ENCODE measurements at regions not wholly inside any gene's neighbourhood (a gene's known extent, or its start where the extent isn't known, plus 50 kb on each side); places are given as distances from the start of the nearest gene placed in this dataset.

DNA sequence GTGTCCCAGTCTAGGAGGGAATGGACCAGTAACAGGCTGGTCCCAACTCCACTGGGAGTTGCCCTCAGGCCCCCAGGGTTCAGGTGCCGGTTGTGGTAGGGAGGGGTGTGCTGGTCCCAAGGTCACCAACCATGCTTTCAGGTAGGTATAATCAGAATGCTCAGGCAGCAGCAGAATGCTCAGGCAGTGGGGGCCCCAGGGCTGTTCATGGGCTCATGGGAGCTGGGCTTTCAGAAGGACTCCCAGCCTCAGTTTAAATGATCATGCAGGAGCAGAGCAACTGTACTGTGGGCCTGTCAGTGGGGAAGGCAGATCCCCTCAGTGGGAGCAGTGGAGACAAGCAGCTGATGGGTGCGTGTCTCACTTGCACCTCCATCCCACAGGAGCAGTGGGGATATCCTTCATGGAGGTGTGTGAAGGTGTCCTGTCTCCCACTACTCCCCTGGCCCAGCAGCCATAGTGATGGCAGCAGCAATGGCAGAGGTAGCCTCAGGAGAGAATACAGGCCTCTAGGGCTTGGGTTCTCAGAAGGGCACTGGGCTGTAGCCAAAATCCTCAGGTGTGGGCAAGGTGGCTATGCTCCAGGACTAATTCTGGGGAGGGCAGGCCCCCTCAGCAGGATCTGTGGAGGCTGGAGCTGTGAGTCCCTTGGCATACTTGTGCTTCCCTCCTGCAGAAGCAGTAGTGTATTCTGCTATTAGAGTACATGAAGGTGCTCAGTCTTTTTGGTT lies 917.3 kb upstream of the B3GALT2 start:
- no peak for FAIRE-seq
- intact Hi-C loops (cut with DNase I), result no loop called here
- H3K9me3 ChIP-seq (ENCODE audit: control insufficient read depth in 2 of 3, insufficient read depth in 1 of 3, low read length in 3 of 3), result no peaks in the 10 kb centered on the region
- no peaks in the 10 kb centered on the region for H3K36me3 ChIP-seq (ENCODE audit: control insufficient read depth in 2 of 3, insufficient read depth in 3 of 3, low read length in 3 of 3)
- no peaks in the 10 kb centered on the region for H3K27me3 ChIP-seq (ENCODE audit: control insufficient read depth, insufficient read depth, low read length)
- no peak overlapping the region for H3K27ac ChIP-seq (ENCODE audit: low read depth in 2 of 2, low read length in 2 of 2)
- H3K9ac ChIP-seq (ENCODE audit: low read length in 3 of 3), result no peak overlapping the region
- peak in 1 of 5 donors; percentile 21 for DNase-seq
- no peak overlapping the region for H3K4me3 ChIP-seq (ENCODE audit: low read length in 3 of 3)
- no peaks in the 10 kb centered on the region for H3K4me1 ChIP-seq (ENCODE audit: control insufficient read depth in 2 of 3, insufficient read depth in 2 of 3, low read depth in 1 of 3, low read length in 3 of 3)
- TF ChIP-seq, protein P1, sequence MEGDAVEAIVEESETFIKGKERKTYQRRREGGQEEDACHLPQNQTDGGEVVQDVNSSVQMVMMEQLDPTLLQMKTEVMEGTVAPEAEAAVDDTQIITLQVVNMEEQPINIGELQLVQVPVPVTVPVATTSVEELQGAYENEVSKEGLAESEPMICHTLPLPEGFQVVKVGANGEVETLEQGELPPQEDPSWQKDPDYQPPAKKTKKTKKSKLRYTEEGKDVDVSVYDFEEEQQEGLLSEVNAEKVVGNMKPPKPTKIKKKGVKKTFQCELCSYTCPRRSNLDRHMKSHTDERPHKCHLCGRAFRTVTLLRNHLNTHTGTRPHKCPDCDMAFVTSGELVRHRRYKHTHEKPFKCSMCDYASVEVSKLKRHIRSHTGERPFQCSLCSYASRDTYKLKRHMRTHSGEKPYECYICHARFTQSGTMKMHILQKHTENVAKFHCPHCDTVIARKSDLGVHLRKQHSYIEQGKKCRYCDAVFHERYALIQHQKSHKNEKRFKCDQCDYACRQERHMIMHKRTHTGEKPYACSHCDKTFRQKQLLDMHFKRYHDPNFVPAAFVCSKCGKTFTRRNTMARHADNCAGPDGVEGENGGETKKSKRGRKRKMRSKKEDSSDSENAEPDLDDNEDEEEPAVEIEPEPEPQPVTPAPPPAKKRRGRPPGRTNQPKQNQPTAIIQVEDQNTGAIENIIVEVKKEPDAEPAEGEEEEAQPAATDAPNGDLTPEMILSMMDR (IDR thresholded peaks at IDR 0.05; ENCODE audit: borderline replicate concordance, extremely low read depth, insufficient read depth), result no peak

- FAIRE-seq (no peak), DNase-seq (no peak)
- no peak overlapping the region for H3K4me3 ChIP-seq (ENCODE audit: low read length in 3 of 3)
- TF ChIP-seq, protein P1 (IDR thresholded peaks at IDR 0.05; ENCODE audit: borderline replicate concordance, extremely low read depth, insufficient read depth), result no peak
- H3K4me1 ChIP-seq (ENCODE audit: control insufficient read depth in 2 of 3, insufficient read depth in 2 of 3, low read depth in 1 of 3, low read length in 3 of 3), result no peaks in the 10 kb centered on the region
- no peak overlapping the region for H3K27ac ChIP-seq (ENCODE audit: low read depth in 2 of 2, low read length in 2 of 2)
- no peak overlapping the region for H3K9ac ChIP-seq (ENCODE audit: low read length in 3 of 3)
- intact Hi-C loops (cut with DNase I), result no loop called here
- no peaks in the 10 kb centered on the region for H3K36me3 ChIP-seq (ENCODE audit: control insufficient read depth in 2 of 3, insufficient read depth in 3 of 3, low read length in 3 of 3)
- H3K27me3 ChIP-seq (ENCODE audit: control insufficient read depth, insufficient read depth, low read length), result no peaks in the 10 kb centered on the region
- H3K9me3 ChIP-seq (ENCODE audit: control insufficient read depth in 2 of 3, insufficient read depth in 1 of 3, low read length in 3 of 3), result no peaks in the 10 kb centered on the region
Observed at GRCh38 chr1:194103101-194103500, 916.7 kb upstream of the B3GALT2 start.

DNA sequence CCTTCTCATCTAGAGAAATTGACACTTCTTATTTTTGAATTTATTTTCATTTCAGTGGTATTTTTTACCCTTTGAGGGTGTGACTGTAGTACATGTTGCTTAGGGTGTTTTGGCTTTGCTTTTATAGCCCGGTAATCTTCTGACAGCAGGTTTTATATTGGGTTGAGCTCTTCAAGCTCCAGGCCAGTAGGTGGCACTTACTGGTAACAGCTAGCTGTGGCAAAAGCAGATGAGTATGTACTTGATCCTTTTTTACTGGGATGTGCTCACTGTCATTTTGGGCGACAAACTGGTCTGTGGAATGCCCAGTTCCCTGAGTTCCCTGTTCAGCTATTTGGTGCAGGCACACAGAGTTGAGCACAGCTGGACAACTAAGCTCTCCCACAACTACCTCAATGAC lies 916.2 kb upstream of the B3GALT2 start:
- no peak for FAIRE-seq
- no peaks in the 10 kb centered on the region for H3K36me3 ChIP-seq (ENCODE audit: control insufficient read depth in 2 of 3, insufficient read depth in 3 of 3, low read length in 3 of 3)
- no peaks in the 10 kb centered on the region for H3K4me1 ChIP-seq (ENCODE audit: control insufficient read depth in 2 of 3, insufficient read depth in 2 of 3, low read depth in 1 of 3, low read length in 3 of 3)
- no peak overlapping the region for H3K9ac ChIP-seq (ENCODE audit: low read length in 3 of 3)
- no peaks in the 10 kb centered on the region for H3K9me3 ChIP-seq (ENCODE audit: control insufficient read depth in 2 of 3, insufficient read depth in 1 of 3, low read length in 3 of 3)
- no peak overlapping the region for H3K4me3 ChIP-seq (ENCODE audit: low read length in 3 of 3)
- H3K27ac ChIP-seq (ENCODE audit: low read depth in 2 of 2, low read length in 2 of 2), result no peak overlapping the region
- intact Hi-C loops (cut with DNase I), result no loop called here
- no peak for DNase-seq
- H3K27me3 ChIP-seq (ENCODE audit: control insufficient read depth, insufficient read depth, low read length), result no peaks in the 10 kb centered on the region
- TF ChIP-seq, protein P1 (IDR thresholded peaks at IDR 0.05; ENCODE audit: borderline replicate concordance, extremely low read depth, insufficient read depth), result no peak

DNA sequence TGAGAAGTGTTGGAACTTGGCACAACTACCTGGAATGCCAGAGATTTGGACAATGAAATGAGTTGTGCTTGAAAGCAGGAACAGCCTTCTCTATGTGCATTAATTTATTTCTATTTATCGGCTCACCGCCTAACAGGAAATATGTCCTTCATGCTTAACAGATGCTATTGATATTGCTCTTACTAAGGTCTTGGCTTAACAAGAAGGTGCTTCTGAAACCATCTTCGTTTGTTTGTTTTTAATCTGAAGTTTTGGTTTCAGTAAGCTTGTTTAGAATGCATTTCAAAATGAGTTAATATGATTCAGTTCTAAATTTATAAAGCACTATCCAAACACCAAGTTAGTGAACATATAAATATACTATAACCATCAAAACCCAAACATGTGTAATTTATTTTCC lies 898.3 kb upstream of the B3GALT2 start:
- Histone ChIP-seq H3K4me3 (ENCODE audit: low read length in 3 of 3) (no peak overlapping the region), H3K27ac (ENCODE audit: low read depth in 2 of 2, low read length in 2 of 2) (no peak overlapping the region), H3K27me3 (ENCODE audit: control insufficient read depth, insufficient read depth, low read length) (no peaks in the 10 kb centered on the region), H3K9ac (ENCODE audit: low read length in 3 of 3) (no peak overlapping the region), H3K4me1 (ENCODE audit: control insufficient read depth in 2 of 3, insufficient read depth in 2 of 3, low read depth in 1 of 3, low read length in 3 of 3) (no peaks in the 10 kb centered on the region), H3K36me3 (ENCODE audit: control insufficient read depth in 2 of 3, insufficient read depth in 3 of 3, low read length in 3 of 3) (no peaks in the 10 kb centered on the region), H3K9me3 (ENCODE audit: control insufficient read depth in 2 of 3, insufficient read depth in 1 of 3, low read length in 3 of 3) (no peaks in the 10 kb centered on the region)
- TF ChIP-seq, protein P1 (IDR thresholded peaks at IDR 0.05; ENCODE audit: borderline replicate concordance, extremely low read depth, insufficient read depth), result no peak
- intact Hi-C loops (cut with DNase I), result no loop called here
- FAIRE-seq, result no peak
- no peak for DNase-seq

All from kidney (tissue), 13 donors.